ENCODE measurements at regions not wholly inside any gene's neighbourhood (a gene's known extent, or its start where the extent isn't known, plus 50 kb on each side); places are given as distances from the start of the nearest gene placed in this dataset.

DNA sequence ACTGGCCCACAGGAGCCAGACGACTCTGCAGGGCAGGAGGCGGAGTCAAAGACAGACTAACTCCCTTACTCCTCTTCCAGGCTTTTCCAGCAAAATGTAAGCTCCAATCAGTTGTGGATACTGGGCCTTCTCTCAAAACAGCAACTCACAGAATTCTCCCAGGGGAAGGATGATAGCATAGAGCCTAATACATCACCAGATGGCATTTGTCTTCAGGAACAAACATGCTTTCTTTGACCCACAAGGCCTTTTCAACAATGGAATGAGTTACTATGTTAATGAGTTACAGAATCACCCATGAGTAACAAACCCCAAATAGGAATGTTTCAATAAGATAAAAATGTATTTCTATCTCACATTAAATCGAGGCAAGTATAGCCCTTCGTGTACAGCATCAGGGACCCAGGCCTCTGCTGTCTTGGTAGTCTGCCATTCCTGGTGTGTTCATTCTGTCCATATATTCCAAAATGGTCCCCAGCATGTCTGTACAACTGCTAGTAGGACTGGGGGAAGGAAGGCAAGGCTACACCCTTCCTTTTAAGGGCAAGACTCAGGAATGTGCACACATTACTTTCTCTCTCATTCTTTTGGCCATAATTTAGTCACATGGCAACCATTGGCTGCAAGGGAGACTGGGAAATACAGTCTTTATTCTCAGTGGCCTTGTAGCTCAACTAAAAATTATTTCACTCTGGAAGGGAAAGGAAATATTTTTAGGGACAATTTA is 76.4 kb downstream of the BOD1L2 start:
- H3K4me3 ChIP-seq = no peak overlapping the region
- no peaks in the 10 kb centered on the region for H3K27me3 ChIP-seq
- no peaks in the 10 kb centered on the region for H3K9me3 ChIP-seq (replicated peaks)
- no peaks in the 10 kb centered on the region for H3K36me3 ChIP-seq
- no peaks in the 10 kb centered on the region for H3K4me1 ChIP-seq
- no peak overlapping the region for H3K27ac ChIP-seq
- no peak for DNase-seq

DNA sequence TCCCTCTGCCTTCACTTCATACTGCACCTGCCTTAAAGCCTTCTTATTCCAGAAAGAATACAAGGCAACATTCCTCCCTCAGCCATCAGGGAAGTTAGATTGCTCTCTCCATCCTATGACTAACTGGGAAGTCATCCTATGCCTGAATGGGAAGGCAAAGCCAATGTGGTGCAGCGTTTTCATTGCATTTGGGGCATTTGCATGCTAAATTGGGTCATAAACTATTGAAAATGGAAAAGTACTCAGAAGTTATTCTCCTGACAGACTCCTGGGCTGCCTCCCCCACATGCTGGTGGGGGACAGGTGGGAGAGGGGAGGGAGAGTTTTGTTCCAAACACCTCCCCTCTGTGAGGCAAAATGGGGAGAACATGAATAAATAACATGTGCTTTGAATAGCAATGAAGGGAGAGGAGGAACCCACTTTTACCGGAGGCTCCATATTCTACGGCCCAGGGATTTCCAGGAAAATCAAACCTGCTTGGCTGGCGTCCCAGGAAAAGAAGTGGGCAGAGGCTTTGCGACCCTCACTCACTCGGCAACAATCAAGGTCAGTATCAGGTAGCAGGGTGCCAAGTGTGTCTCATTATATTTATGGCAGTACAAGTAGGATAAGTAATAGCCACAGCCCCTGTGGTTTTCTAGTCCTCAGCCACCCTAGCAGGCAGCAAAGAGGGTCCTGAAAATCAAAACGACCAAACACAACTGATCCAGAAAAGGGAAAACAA is 84.1 kb downstream of the BOD1L2 start:
- no peaks in the 10 kb centered on the region for H3K36me3 ChIP-seq
- H3K27me3 ChIP-seq = no peaks in the 10 kb centered on the region
- no peak overlapping the region for H3K4me3 ChIP-seq
- DNase-seq = no peak
- no peaks in the 10 kb centered on the region for H3K4me1 ChIP-seq
- H3K9me3 ChIP-seq (replicated peaks) = no peaks in the 10 kb centered on the region
- no peak overlapping the region for H3K27ac ChIP-seq

DNA sequence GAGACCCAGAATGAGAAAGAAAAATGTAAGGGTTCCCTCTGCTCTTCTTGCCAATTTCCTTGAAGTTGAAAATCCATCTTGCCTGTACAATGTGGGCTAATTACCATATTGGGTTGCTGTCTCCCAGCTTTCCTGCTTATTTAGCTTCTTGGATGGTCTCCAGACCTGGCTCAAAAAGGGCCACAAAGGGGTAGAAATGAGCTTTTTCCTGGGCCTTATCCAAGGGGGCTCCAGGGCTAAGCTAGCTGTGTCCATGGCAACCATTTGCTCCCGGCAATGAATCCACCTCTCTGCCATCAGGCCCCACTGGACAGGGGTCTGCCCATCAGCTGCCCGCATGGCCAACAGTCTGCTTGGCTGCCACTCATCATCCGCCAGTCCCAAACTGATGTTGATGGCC is 85.0 kb downstream of the BOD1L2 start:
- no peak for DNase-seq
- H3K4me1 ChIP-seq = no peaks in the 10 kb centered on the region
- no peaks in the 10 kb centered on the region for H3K27me3 ChIP-seq

DNA sequence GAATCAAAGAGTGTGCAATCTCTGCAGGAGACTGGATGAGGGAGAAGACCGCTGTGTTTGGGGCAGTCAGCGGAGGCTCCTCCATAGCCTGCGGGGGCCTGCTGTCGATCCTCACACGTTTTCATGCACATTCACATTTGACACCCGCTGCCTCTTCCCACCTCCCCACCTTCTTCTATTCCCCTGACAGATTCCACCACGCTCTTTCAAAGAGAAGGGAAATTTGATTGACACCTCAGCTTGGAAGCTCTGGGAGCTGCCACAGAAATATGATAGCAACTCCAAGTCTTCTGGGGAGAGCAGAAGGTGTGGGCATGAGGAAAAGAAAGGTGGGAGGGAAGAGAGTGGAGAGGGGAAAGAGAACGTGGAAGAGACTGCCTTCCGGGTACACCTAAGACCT is 87.5 kb downstream of the BOD1L2 start:
- no peaks in the 10 kb centered on the region for H3K36me3 ChIP-seq
- no peaks in the 10 kb centered on the region for H3K9me3 ChIP-seq (replicated peaks)
- H3K4me3 ChIP-seq = no peak overlapping the region
- H3K27ac ChIP-seq = no peak overlapping the region
- DNase-seq = no peak
- H3K4me1 ChIP-seq = no peaks in the 10 kb centered on the region
- no peaks in the 10 kb centered on the region for H3K27me3 ChIP-seq

More for the DNA sequence above, 85.0 kb downstream of the BOD1L2 start:
- Histone ChIP-seq H3K36me3 (no peaks in the 10 kb centered on the region), H3K9me3 (replicated peaks) (no peaks in the 10 kb centered on the region), H3K4me3 (no peak overlapping the region), H3K27ac (no peak overlapping the region)

DNA sequence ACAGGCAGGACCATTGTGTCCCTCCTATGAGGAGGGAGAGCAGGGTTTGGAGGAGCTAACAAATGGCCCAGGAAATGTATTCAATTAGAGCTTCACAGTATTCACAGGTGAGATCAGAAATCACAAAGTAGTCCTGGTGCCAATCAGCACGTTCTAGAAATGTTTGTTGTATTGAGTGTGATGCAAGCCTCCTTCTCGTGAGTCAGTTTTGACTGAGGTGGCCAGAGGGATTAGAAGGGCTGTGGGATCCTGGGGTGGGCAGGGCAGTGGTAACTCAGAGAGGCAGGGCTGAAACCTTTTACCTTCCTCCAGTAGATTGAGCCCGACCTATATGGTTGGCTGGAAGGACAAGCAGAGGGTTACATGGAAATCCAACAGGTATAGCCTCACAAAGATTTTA is 95.0 kb downstream of the BOD1L2 start:
- Histone ChIP-seq H3K36me3 (no peaks in the 10 kb centered on the region), H3K27ac (no peak overlapping the region), H3K4me3 (no peak overlapping the region), H3K4me1 (no peaks in the 10 kb centered on the region), H3K27me3 (no peaks in the 10 kb centered on the region), H3K9me3 (replicated peaks) (no peaks in the 10 kb centered on the region)
- DNase-seq = no peak

DNA sequence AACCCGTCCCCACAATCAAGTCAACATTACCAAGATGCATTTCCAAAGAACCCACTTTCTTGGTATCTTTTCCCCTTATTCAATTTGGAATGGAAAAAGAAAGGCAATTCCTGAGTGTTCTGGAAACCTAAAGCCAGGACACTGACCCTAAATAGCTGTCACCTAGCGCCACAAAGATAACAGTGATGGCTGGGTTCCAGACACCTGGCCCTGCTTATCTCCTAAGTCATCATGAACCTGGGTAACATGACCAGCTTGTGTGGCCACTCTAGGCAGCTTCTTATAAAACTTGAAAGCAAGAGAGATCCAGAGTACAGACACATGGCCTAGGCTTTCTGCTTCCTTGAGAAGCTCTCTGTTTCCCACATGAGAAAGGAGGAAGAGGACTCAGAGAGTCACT is 95.4 kb downstream of the BOD1L2 start:
- H3K27me3 ChIP-seq = no peaks in the 10 kb centered on the region
- H3K4me3 ChIP-seq = no peak overlapping the region
- H3K4me1 ChIP-seq = no peaks in the 10 kb centered on the region
- DNase-seq = peak in 1 of 2 experiments; percentile 33
- no peaks in the 10 kb centered on the region for H3K9me3 ChIP-seq (replicated peaks)
- no peak overlapping the region for H3K27ac ChIP-seq
- no peaks in the 10 kb centered on the region for H3K36me3 ChIP-seq

DNA sequence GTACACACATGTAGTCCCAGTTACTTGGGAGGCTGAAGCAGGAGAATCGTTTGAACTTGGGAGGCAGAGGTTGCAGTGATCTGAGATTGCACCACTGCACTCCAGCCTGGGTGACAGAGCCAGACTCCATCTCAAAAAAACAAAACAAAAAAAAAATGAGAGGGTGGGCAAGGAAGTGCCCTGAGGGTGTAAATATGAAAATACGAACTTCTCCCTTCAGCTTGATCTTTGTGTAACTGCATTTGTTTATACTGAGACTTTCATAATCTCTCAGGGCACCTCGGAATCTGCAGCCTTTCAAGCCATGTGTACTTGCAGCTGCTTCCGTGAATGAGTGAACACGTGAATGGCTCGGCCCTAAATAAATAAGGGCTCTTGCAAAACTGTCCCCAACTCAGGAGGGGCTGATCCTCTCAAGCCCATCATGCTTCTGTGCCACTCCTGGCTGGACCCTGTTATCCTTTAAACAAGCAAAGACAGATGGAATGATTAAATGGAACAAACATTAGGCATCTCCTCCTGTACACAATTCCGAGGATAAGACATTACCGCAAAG is 96.8 kb downstream of the BOD1L2 start:
- Histone ChIP-seq H3K27me3 (no peaks in the 10 kb centered on the region), H3K27ac (no peak overlapping the region), H3K4me1 (no peaks in the 10 kb centered on the region), H3K4me3 (no peak overlapping the region), H3K9me3 (replicated peaks) (no peaks in the 10 kb centered on the region), H3K36me3 (no peaks in the 10 kb centered on the region)
- no peak for DNase-seq

DNA sequence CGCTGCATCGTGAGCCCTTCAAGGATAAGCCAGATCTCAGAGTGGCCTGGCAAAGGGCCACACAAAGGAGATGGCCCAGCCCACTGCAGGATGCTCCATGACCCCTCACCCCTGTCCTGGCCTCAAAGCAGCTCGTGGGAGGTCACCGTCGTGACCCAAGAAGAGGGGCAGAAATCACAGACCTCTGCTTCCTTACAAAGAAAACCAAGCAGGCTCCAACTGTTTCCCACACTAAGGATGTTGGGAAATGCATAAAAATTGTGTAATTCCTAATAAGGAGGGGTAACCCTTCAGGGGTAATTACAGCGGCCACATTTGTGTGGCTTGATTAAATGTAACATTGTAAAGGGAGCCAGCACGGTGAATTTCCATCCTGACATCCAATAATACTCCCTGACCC is 102.3 kb downstream of the BOD1L2 start:
- Histone ChIP-seq H3K36me3 (no peaks in the 10 kb centered on the region), H3K27me3 (no peaks in the 10 kb centered on the region), H3K4me1 (no peaks in the 10 kb centered on the region), H3K27ac (no peak overlapping the region), H3K4me3 (no peak overlapping the region), H3K9me3 (replicated peaks) (no peaks in the 10 kb centered on the region)
- no peak for DNase-seq

DNA sequence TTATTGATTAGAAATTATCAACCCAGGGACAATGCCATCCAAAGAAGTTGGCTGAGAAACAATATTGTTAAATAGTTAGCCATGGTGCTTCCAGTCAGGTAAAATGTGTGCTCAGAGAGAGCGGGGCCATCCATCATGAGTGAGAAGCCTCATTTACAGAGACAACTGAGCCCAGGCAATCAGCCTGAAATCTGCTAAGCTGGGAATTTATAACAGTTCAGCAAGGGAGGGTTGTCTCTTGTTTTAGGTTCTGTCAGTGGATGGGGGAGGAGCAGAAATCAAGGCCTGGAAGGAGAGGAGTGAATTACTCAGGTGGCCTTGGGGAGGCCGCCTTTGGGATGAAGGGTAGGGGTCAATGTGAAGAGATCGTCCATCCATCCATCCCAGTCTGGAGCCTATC is 102.5 kb upstream of the ST8SIA3 start:
- no peaks in the 10 kb centered on the region for H3K9me3 ChIP-seq (replicated peaks)
- H3K27me3 ChIP-seq = no peaks in the 10 kb centered on the region
- no peak overlapping the region for H3K27ac ChIP-seq
- H3K4me3 ChIP-seq = no peak overlapping the region
- no peaks in the 10 kb centered on the region for H3K36me3 ChIP-seq
- no peaks in the 10 kb centered on the region for H3K4me1 ChIP-seq
- no peak for DNase-seq

DNA sequence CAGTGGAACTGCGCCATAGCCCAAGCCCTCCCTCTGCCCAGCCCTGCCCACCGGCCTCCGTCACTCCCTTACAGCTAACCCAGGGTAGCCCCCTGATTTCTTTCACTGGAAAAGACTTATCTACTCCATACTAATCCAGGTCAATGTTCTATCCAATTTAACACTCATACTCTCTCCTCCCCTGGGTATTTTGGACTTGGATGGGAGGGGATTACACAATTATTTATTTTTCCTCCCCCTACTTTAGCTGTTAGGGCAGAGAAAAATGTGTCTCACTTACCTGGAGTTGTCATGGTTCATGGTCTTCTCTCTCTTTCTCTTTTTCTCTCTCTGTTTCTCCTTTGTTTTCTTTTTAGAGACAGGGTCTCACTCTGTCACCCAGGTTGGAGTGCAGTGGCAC is 100.6 kb upstream of the ST8SIA3 start:
- H3K36me3 ChIP-seq = no peaks in the 10 kb centered on the region
- H3K4me1 ChIP-seq = no peaks in the 10 kb centered on the region
- no peak for DNase-seq
- no peaks in the 10 kb centered on the region for H3K9me3 ChIP-seq (replicated peaks)
- no peak overlapping the region for H3K4me3 ChIP-seq
- no peaks in the 10 kb centered on the region for H3K27me3 ChIP-seq
- H3K27ac ChIP-seq = no peak overlapping the region

DNA sequence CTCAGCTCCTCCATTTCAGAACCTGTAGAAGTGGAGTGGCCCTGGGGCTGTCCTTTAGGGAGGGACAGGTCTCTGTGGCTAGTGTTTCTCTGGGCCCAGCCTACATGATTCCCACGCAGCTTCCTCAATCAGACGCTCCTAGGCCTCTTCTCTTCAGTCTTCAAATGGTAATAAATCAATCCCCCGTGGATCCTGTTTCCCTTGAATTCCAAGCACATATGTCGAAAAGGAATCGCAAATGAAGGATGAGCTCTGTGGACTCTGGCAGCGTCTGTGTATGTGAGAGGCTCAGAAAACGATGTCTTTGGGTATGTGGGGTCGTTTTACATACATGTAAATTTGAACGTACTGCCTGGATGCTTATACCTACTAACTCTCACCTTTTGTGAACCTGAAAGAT is 98.5 kb upstream of the ST8SIA3 start:
- H3K36me3 ChIP-seq = no peaks in the 10 kb centered on the region
- H3K4me3 ChIP-seq = no peak overlapping the region
- no peaks in the 10 kb centered on the region for H3K4me1 ChIP-seq
- no peak overlapping the region for H3K27ac ChIP-seq
- no peak for DNase-seq
- no peaks in the 10 kb centered on the region for H3K27me3 ChIP-seq
- H3K9me3 ChIP-seq (replicated peaks) = no peaks in the 10 kb centered on the region

DNA sequence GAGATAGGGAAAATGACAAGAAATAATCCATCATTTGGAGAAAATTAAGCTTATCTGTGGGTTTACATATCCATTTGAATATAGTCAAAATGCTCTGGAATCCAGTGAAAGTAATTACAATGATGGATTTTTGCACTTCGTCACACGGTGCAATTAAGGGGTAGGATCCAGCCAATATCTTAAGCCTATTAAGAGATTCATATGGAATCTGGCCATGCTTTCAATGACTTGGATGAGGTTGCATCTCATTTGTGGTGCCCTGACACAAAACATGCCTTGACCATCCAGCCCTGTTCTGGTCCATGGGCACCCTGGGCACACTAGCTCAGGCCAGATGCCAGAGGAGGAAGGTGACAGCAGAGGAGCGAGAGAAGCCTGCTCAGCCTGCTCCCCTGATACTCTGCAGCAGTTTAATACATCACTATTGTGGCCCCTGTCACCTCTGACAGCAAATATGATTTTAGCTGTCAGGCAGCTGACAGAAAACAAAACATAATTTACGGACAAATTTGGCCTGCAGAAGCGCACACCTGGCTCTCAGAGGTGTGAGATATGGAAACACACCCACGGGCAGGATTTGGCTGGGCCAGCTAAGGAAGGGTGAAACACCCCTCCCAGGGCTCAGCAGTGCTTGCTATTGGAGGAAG is 94.1 kb upstream of the ST8SIA3 start:
- Histone ChIP-seq H3K36me3 (no peaks in the 10 kb centered on the region), H3K27ac (no peak overlapping the region), H3K27me3 (no peaks in the 10 kb centered on the region), H3K4me1 (no peaks in the 10 kb centered on the region), H3K9me3 (replicated peaks) (no peaks in the 10 kb centered on the region), H3K4me3 (no peak overlapping the region)
- no peak for DNase-seq

DNA sequence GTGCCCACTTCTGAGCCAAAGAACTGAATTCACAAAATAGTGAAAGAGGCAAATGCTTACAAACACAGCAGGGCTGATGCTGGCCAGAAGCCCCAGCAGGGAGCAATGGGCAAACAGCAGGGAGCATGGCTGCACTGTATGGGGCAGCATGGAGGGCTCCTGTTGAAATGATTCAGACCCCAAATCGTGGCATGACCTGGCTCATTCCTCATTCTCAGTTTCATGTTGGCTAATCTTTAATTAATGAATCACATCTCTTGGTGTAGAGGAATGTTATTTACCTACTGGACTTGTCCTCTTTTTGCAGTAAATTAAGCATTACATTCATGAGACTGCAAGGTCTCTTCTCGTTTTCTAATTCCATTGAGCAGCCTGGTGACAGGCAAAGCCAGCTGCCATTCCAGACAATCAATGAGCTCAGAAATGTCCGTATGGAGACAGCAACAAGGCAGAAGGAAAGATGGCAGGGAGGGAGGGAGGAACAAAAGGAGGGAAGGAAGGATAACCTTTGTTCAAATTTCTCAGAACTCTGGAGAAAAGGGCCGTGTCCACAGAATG is 84.9 kb upstream of the ST8SIA3 start:
- Histone ChIP-seq H3K27me3 (no peaks in the 10 kb centered on the region), H3K4me1 (no peaks in the 10 kb centered on the region), H3K4me3 (no peak overlapping the region), H3K27ac (no peak overlapping the region), H3K9me3 (replicated peaks) (no peaks in the 10 kb centered on the region), H3K36me3 (no peaks in the 10 kb centered on the region)
- no peak for DNase-seq

DNA sequence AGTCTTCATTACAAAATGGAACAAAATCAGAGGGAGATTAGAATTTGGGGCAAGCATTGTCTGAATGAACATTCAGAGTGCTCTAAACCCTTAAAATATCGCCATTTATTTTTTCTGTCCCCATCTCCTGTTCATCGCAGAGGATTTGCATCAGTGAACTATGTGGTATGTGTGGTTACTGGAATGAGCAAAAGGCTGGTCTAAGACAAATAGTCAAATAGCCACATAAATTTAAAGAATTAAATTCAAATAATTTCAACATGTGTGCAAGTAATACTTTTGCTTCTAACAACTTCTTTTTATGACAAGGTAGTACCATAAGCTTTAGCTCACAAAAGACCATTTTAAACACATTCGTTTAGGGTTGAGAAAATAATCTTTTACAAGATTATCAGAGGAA is 82.6 kb upstream of the ST8SIA3 start:
- no peaks in the 10 kb centered on the region for H3K4me1 ChIP-seq
- no peak for DNase-seq
- H3K36me3 ChIP-seq = no peaks in the 10 kb centered on the region
- no peaks in the 10 kb centered on the region for H3K9me3 ChIP-seq (replicated peaks)
- H3K4me3 ChIP-seq = no peak overlapping the region
- H3K27me3 ChIP-seq = no peaks in the 10 kb centered on the region
- H3K27ac ChIP-seq = no peak overlapping the region

DNA sequence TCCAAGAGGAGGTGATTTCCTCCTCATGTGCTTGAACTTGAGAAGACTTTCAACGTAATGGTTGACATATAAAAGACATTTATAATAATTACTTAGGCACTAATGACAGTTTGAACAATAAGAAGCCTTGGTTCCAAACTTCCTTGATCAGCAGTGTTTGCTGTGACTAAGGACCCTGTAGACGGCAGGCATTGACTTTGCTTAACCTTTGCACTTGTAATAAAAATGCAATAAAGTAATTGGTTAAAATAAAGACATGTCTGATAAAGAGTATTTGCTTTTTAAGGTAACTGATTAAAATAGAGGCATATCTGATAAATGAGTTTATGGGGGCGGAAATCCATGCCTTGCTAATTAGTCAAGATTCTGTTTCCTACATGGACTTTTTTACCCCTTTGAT is 82.2 kb upstream of the ST8SIA3 start:
- Histone ChIP-seq H3K27me3 (no peaks in the 10 kb centered on the region), H3K4me1 (no peaks in the 10 kb centered on the region), H3K27ac (no peak overlapping the region), H3K4me3 (no peak overlapping the region), H3K36me3 (no peaks in the 10 kb centered on the region), H3K9me3 (replicated peaks) (no peaks in the 10 kb centered on the region)
- DNase-seq = no peak

Measured in SJCRH30 (cell line).